ENCODE measurements at regions not wholly inside any gene's neighbourhood (a gene's known extent, or its start where the extent isn't known, plus 50 kb on each side); places are given as distances from the start of the nearest gene placed in this dataset.

DNA sequence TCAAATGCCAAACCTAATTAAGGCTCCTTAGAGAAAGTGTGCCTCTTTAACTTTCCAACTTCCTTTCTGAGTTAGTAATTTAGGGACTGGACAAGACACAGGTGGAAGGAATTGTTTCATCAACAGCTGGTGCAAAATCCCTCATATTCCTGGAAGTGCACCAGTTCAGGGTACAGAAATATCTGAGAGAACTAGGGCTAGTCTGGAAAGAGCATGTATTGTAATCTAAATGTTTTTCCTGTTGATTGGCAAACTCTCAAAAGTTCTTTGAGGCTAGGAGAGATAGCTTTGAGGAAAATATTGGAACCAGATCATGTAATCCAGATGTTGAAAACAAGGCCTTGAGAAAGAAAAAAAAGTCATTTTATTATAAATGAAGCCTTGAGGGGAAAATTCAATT is 98.1 kb upstream of the C1GALT1C1 start:
- TF ChIP-seq YY1 (IDR thresholded peaks at IDR 0.05; ENCODE audit: low read depth), result no peak
- TF ChIP-seq TEAD4 (IDR thresholded peaks at IDR 0.05), result no peak
- TF ChIP-seq FOXM1 (IDR thresholded peaks at IDR 0.05; ENCODE audit: borderline replicate concordance, low read depth), result no peak
- no peak for TF ChIP-seq EP300 (IDR thresholded peaks at IDR 0.05; ENCODE audit: borderline replicate concordance)
- TF ChIP-seq MAX (IDR thresholded peaks at IDR 0.05), result no peak
- TF ChIP-seq TAF1 (IDR thresholded peaks at IDR 0.05; ENCODE audit: low read depth), result no peak
- TF ChIP-seq TCF12 (IDR thresholded peaks at IDR 0.05; ENCODE audit: low read depth), result no peak
- TF ChIP-seq, protein P1, sequence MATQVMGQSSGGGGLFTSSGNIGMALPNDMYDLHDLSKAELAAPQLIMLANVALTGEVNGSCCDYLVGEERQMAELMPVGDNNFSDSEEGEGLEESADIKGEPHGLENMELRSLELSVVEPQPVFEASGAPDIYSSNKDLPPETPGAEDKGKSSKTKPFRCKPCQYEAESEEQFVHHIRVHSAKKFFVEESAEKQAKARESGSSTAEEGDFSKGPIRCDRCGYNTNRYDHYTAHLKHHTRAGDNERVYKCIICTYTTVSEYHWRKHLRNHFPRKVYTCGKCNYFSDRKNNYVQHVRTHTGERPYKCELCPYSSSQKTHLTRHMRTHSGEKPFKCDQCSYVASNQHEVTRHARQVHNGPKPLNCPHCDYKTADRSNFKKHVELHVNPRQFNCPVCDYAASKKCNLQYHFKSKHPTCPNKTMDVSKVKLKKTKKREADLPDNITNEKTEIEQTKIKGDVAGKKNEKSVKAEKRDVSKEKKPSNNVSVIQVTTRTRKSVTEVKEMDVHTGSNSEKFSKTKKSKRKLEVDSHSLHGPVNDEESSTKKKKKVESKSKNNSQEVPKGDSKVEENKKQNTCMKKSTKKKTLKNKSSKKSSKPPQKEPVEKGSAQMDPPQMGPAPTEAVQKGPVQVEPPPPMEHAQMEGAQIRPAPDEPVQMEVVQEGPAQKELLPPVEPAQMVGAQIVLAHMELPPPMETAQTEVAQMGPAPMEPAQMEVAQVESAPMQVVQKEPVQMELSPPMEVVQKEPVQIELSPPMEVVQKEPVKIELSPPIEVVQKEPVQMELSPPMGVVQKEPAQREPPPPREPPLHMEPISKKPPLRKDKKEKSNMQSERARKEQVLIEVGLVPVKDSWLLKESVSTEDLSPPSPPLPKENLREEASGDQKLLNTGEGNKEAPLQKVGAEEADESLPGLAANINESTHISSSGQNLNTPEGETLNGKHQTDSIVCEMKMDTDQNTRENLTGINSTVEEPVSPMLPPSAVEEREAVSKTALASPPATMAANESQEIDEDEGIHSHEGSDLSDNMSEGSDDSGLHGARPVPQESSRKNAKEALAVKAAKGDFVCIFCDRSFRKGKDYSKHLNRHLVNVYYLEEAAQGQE (IDR thresholded peaks at IDR 0.05; ENCODE audit: low read depth), result no peak
- TF ChIP-seq RAD21 (IDR thresholded peaks at IDR 0.05; ENCODE audit: low read depth), result no peak
- TF ChIP-seq EGR1 (IDR thresholded peaks at IDR 0.05), result no peak
- no peak for TF ChIP-seq CEBPB (IDR thresholded peaks at IDR 0.05)
